ENCODE measurements at regions not wholly inside any gene's neighbourhood (a gene's known extent, or its start where the extent isn't known, plus 50 kb on each side); places are given as distances from the start of the nearest gene placed in this dataset.

DNA sequence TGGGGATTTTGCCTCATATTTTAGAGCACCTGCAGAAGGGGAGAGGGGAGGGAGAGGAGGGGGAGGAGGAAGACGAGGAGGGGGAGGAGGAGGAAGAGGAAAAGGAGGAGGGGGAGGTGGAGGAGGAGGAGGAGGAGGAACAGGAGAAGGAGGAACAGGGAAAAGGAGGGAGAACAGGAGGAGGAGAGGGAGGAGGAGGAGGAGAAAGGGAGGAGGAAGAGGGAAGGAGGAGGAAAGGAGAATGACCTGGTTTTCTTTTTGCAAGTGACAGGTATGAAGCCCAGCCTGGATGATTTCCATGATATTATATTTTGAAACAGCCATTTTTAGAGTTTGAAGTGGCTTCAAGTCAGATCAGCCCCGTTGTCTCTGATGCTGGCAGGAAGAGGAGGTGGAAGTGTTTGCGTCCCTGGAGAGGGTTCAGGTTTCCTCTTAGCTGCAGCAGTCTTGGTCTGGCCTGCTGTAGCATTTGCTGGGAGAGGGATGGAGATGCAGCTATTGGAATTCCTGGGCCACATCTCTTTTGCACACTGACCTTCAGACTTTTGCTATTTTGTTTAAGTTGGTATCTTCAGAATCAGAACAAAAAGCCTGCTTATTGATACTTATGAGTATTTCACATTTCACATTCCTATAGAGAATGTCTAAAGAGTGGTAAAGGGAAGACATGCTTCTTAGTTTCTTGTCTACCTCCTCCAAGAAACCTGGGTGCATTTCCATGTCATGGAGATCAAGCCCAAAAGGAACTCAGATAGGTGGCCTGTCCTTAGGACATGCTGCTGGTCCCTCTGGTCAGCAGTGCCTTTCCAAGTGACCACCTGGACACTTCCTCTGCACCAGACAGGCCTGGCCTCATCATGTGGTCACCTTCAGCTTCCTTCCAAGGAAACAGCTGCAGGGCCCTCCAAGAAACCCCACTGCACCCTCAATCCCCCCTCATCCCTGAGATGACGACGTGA lies 54.3 kb upstream of the IYD start:
- TF ChIP-seq ZNF384 (IDR thresholded peaks at IDR 0.05) (no peak), ELF4 (IDR thresholded peaks at IDR 0.05) (no peak), FOXK2 (IDR thresholded peaks at IDR 0.05) (no peak)
